ENCODE measurements at regions not wholly inside any gene's neighbourhood (a gene's known extent, or its start where the extent isn't known, plus 50 kb on each side); places are given as distances from the start of the nearest gene placed in this dataset.

GRCh38 chr20:51223183-51223720 is 200.3 kb upstream of the KCNG1 start:
- no peaks in the 10 kb centered on the region for H3K4me1 ChIP-seq (ENCODE audit: control insufficient read depth, insufficient read depth, low read length, poor library complexity, severe bottlenecking)
- no peaks in the 10 kb centered on the region for H3K9me3 ChIP-seq (ENCODE audit: control insufficient read depth in 2 of 2, low read length in 2 of 2)
- no peak overlapping the region for H3K27ac ChIP-seq (ENCODE audit: insufficient read depth, low read length, poor library complexity, severe bottlenecking)
- ATAC-seq (ENCODE audit: low read depth in 2 of 2) (no peak), DNase-seq (no peak)
- Mint-ChIP-seq H3K4me3 (no peak overlapping the region), H3K27me3 (peaks cover 36% of the 10 kb centered on the region), H3K9me3 (peaks cover 0 to 3% (median 2%) of the 10 kb centered on the region in 7 donors), H3K27ac (no peak overlapping the region), H3K4me1 (peaks cover 0 to 9% (median 2%) of the 10 kb centered on the region in 4 donors), H3K36me3 (no peaks in the 10 kb centered on the region)
- H3K27me3 ChIP-seq (ENCODE audit: control insufficient read depth, insufficient read depth, low read length), result peaks cover 9% of the 10 kb centered on the region
- no peaks in the 10 kb centered on the region for H3K36me3 ChIP-seq (ENCODE audit: control insufficient read depth, insufficient read depth, low read length)
- no peak overlapping the region for H3K4me3 ChIP-seq (ENCODE audit: low read depth, low read length)

- DNase-seq (no peak), ATAC-seq (ENCODE audit: low read depth in 2 of 2) (no peak)
- Histone ChIP-seq H3K27me3 (ENCODE audit: control insufficient read depth, insufficient read depth, low read length) (peaks cover 11% of the 10 kb centered on the region), H3K9me3 (ENCODE audit: control insufficient read depth in 2 of 2, low read length in 2 of 2) (peaks cover 2 to 11% of the 10 kb centered on the region in 2 experiments), H3K36me3 (ENCODE audit: control insufficient read depth, insufficient read depth, low read length) (no peaks in the 10 kb centered on the region), H3K27ac (ENCODE audit: insufficient read depth, low read length, poor library complexity, severe bottlenecking) (no peak overlapping the region), H3K4me1 (ENCODE audit: control insufficient read depth, insufficient read depth, low read length, poor library complexity, severe bottlenecking) (no peaks in the 10 kb centered on the region), H3K4me3 (ENCODE audit: low read depth, low read length) (no peak overlapping the region)
- H3K9me3 Mint-ChIP-seq, result peaks cover 0 to 8% (median 2%) of the 10 kb centered on the region in 7 donors
- no peak overlapping the region for H3K4me3 Mint-ChIP-seq
- H3K27me3 Mint-ChIP-seq, result peaks cover 47% of the 10 kb centered on the region
- no peaks in the 10 kb centered on the region for H3K36me3 Mint-ChIP-seq
- H3K4me1 Mint-ChIP-seq, result peaks cover 0 to 9% (median 2%) of the 10 kb centered on the region in 4 donors
- no peak overlapping the region for H3K27ac Mint-ChIP-seq
Measured at GRCh38 chr20:51221791-51222408, 199.0 kb upstream of the KCNG1 start.

DNA sequence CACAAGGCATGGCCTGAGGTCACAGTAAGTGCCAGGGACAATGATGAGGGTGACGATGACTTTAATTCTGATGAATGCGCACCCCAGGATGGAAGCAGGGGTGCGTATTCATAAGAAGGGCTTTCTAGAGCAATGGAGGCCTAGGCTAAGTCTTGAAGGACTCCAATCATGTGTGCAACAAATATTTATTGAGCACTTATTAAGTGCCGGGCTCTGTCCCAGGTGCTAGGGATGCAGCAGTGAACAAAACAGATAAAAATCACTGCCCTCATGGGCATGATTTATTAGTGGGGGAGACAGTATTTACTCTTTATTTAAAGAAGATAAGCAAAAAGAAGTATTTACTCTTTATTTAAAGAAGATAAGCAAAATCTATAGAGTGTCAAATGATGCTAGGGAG is 198.2 kb upstream of the KCNG1 start:
- H3K27ac ChIP-seq (ENCODE audit: insufficient read depth, low read length, poor library complexity, severe bottlenecking), result no peak overlapping the region
- no peak for ATAC-seq (ENCODE audit: low read depth in 2 of 2)
- no peak for DNase-seq
- Mint-ChIP-seq H3K9me3 (peaks cover 0 to 10% (median 3%) of the 10 kb centered on the region in 7 donors), H3K36me3 (no peaks in the 10 kb centered on the region), H3K4me1 (peaks cover 0 to 9% (median 2%) of the 10 kb centered on the region in 4 donors), H3K27me3 (peaks cover 51% of the 10 kb centered on the region), H3K27ac (no peak overlapping the region), H3K4me3 (no peak overlapping the region)
- H3K27me3 ChIP-seq (ENCODE audit: control insufficient read depth, insufficient read depth, low read length), result peaks cover 14% of the 10 kb centered on the region
- no peak overlapping the region for H3K4me3 ChIP-seq (ENCODE audit: low read depth, low read length)
- H3K36me3 ChIP-seq (ENCODE audit: control insufficient read depth, insufficient read depth, low read length), result no peaks in the 10 kb centered on the region
- peaks cover 2 to 15% of the 10 kb centered on the region in 2 experiments for H3K9me3 ChIP-seq (ENCODE audit: control insufficient read depth in 2 of 2, low read length in 2 of 2)
- H3K4me1 ChIP-seq (ENCODE audit: control insufficient read depth, insufficient read depth, low read length, poor library complexity, severe bottlenecking), result no peaks in the 10 kb centered on the region

GRCh38 chr20:51220293-51220706 is 197.4 kb upstream of the KCNG1 start:
- Histone ChIP-seq H3K4me1 (ENCODE audit: control insufficient read depth, insufficient read depth, low read length, poor library complexity, severe bottlenecking) (no peaks in the 10 kb centered on the region), H3K27me3 (ENCODE audit: control insufficient read depth, insufficient read depth, low read length) (peaks cover 14% of the 10 kb centered on the region), H3K27ac (ENCODE audit: insufficient read depth, low read length, poor library complexity, severe bottlenecking) (no peak overlapping the region), H3K36me3 (ENCODE audit: control insufficient read depth, insufficient read depth, low read length) (no peaks in the 10 kb centered on the region), H3K4me3 (ENCODE audit: low read depth, low read length) (no peak overlapping the region), H3K9me3 (ENCODE audit: control insufficient read depth in 2 of 2, low read length in 2 of 2) (peaks cover 2 to 15% of the 10 kb centered on the region in 2 experiments)
- H3K36me3 Mint-ChIP-seq, result no peaks in the 10 kb centered on the region
- H3K27ac Mint-ChIP-seq, result no peak overlapping the region
- H3K4me3 Mint-ChIP-seq, result no peak overlapping the region
- H3K9me3 Mint-ChIP-seq, result peaks cover 0 to 10% (median 3%) of the 10 kb centered on the region in 7 donors
- DNase-seq (peak; percentile 11 to 31 (median 11)), ATAC-seq (ENCODE audit: low read depth in 2 of 2) (peak in 1 of 2 donors; percentile 37)
- peaks cover 0 to 9% (median 2%) of the 10 kb centered on the region in 4 donors for H3K4me1 Mint-ChIP-seq
- H3K27me3 Mint-ChIP-seq, result peaks cover 56% of the 10 kb centered on the region

GRCh38 chr20:51219544-51219943 is 196.6 kb upstream of the KCNG1 start:
- no peak overlapping the region for H3K27ac ChIP-seq (ENCODE audit: insufficient read depth, low read length, poor library complexity, severe bottlenecking)
- DNase-seq (no peak), ATAC-seq (ENCODE audit: low read depth in 2 of 2) (no peak)
- no peak overlapping the region for H3K4me3 Mint-ChIP-seq
- no peak overlapping the region for H3K4me3 ChIP-seq (ENCODE audit: low read depth, low read length)
- peak overlapping the region in 1 of 3 donors; percentile 20 for H3K27ac Mint-ChIP-seq
- no peaks in the 10 kb centered on the region for H3K36me3 ChIP-seq (ENCODE audit: control insufficient read depth, insufficient read depth, low read length)
- H3K9me3 ChIP-seq (ENCODE audit: control insufficient read depth in 2 of 2, low read length in 2 of 2), result peaks cover 2 to 15% of the 10 kb centered on the region in 2 experiments
- no peaks in the 10 kb centered on the region for H3K36me3 Mint-ChIP-seq
- peaks cover 0 to 9% (median 2%) of the 10 kb centered on the region in 4 donors for H3K4me1 Mint-ChIP-seq
- H3K4me1 ChIP-seq (ENCODE audit: control insufficient read depth, insufficient read depth, low read length, poor library complexity, severe bottlenecking), result no peaks in the 10 kb centered on the region
- peaks cover 60% of the 10 kb centered on the region for H3K27me3 Mint-ChIP-seq
- peaks cover 0 to 10% (median 3%) of the 10 kb centered on the region in 7 donors for H3K9me3 Mint-ChIP-seq
- H3K27me3 ChIP-seq (ENCODE audit: control insufficient read depth, insufficient read depth, low read length), result peaks cover 14% of the 10 kb centered on the region

DNA sequence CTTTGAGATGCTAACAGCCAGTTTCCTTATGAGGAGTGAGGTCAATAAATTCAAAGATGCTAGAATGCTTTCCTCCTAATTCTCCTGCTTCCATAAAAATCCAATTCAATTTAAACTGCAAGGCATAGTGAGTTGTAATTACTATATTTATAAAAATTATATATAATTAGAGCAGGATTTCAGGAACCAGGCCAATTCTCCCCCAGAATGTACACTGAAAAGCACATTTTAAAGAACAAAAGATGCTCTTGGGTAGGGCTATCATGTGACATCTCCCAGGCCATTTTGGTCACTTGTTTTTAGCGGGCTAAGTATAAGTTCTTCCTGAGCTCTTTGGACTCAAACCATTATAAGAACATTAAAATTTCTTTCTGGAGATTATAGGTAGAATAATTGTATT is 195.7 kb upstream of the KCNG1 start:
- H3K9me3 Mint-ChIP-seq, result peaks cover 0 to 10% (median 2%) of the 10 kb centered on the region in 7 donors
- H3K27ac Mint-ChIP-seq, result no peak overlapping the region
- no peak for ATAC-seq (ENCODE audit: low read depth in 2 of 2)
- peaks cover 0 to 9% (median 2%) of the 10 kb centered on the region in 4 donors for H3K4me1 Mint-ChIP-seq
- Histone ChIP-seq H3K9me3 (ENCODE audit: control insufficient read depth in 2 of 2, low read length in 2 of 2) (peaks cover 2 to 15% of the 10 kb centered on the region in 2 experiments), H3K27me3 (ENCODE audit: control insufficient read depth, insufficient read depth, low read length) (peaks cover 14% of the 10 kb centered on the region), H3K27ac (ENCODE audit: insufficient read depth, low read length, poor library complexity, severe bottlenecking) (no peak overlapping the region), H3K4me3 (ENCODE audit: low read depth, low read length) (no peak overlapping the region), H3K36me3 (ENCODE audit: control insufficient read depth, insufficient read depth, low read length) (no peaks in the 10 kb centered on the region), H3K4me1 (ENCODE audit: control insufficient read depth, insufficient read depth, low read length, poor library complexity, severe bottlenecking) (no peaks in the 10 kb centered on the region)
- no peak overlapping the region for H3K4me3 Mint-ChIP-seq
- DNase-seq, result no peak
- H3K36me3 Mint-ChIP-seq, result no peaks in the 10 kb centered on the region
- peaks cover 60% of the 10 kb centered on the region for H3K27me3 Mint-ChIP-seq

- no peak overlapping the region for H3K4me3 Mint-ChIP-seq
- Histone ChIP-seq H3K9me3 (ENCODE audit: control insufficient read depth in 2 of 2, low read length in 2 of 2) (peaks cover 2 to 15% of the 10 kb centered on the region in 2 experiments), H3K4me3 (ENCODE audit: low read depth, low read length) (no peak overlapping the region), H3K4me1 (ENCODE audit: control insufficient read depth, insufficient read depth, low read length, poor library complexity, severe bottlenecking) (no peaks in the 10 kb centered on the region), H3K27me3 (ENCODE audit: control insufficient read depth, insufficient read depth, low read length) (peaks cover 14% of the 10 kb centered on the region), H3K36me3 (ENCODE audit: control insufficient read depth, insufficient read depth, low read length) (no peaks in the 10 kb centered on the region), H3K27ac (ENCODE audit: insufficient read depth, low read length, poor library complexity, severe bottlenecking) (no peak overlapping the region)
- H3K27me3 Mint-ChIP-seq, result peaks cover 53% of the 10 kb centered on the region
- peaks cover 0 to 9% (median 2%) of the 10 kb centered on the region in 4 donors for H3K4me1 Mint-ChIP-seq
- no peak overlapping the region for H3K27ac Mint-ChIP-seq
- no peaks in the 10 kb centered on the region for H3K36me3 Mint-ChIP-seq
- ATAC-seq (ENCODE audit: low read depth in 2 of 2), result no peak
- no peak for DNase-seq
- H3K9me3 Mint-ChIP-seq, result peaks cover 0 to 9% (median 2%) of the 10 kb centered on the region in 7 donors
Measured at GRCh38 chr20:51217347-51218045, 194.6 kb upstream of the KCNG1 start.

Data from CD4-positive, CD25-positive, alpha-beta regulatory T cell (primary cell).